OCI-LY1 (cell line): ENCODE measurements at regions not wholly inside any gene's neighbourhood (a gene's known extent, or its start where the extent isn't known, plus 50 kb on each side); places are given as distances from the start of the nearest gene placed in this dataset.

ENCODE experiments used
- H2AFZ ChIP-seq: fragments of 200-600 bp; sonication (generic), shearing (Covaris generic); 2 replicates; pipeline ENCODE4 v1.6.0; 2014; ENCODE audit warnings: antibody characterized with exemption, mild to moderate bottlenecking, low read length
- H3F3A ChIP-seq: fragments of 200-600 bp; sonication (generic), shearing (Covaris generic); 2 replicates; pipeline ENCODE4 v1.6.0; 2014; ENCODE audit warnings: mild to moderate bottlenecking, antibody characterized with exemption, low read length, moderate library complexity; ENCODE audit not compliant: insufficient read depth
- H3K27ac ChIP-seq: fragments of 200-600 bp; sonication (generic); 2 replicates; pipeline ENCODE4 v1.5.1; 2014; ENCODE audit warnings: low read length, mixed run types, mild to moderate bottlenecking, low read depth; ENCODE audit not compliant: poor library complexity, severe bottlenecking
- H3K27me3 ChIP-seq: fragments of 200-600 bp; sonication (generic); 2 replicates; pipeline ENCODE4 v1.6.0; 2014; ENCODE audit warnings: antibody characterized with exemption, mild to moderate bottlenecking, low read length, moderate library complexity; ENCODE audit not compliant: insufficient read depth
- H3K36me3 ChIP-seq: fragments of 200-600 bp; sonication (generic); 2 replicates; pipeline ENCODE4 v1.6.1; 2014; ENCODE audit warnings: mild to moderate bottlenecking, antibody characterized with exemption, low read length, moderate library complexity, mixed read lengths; ENCODE audit not compliant: insufficient read depth
- H3K4me1 ChIP-seq: fragments of 200-600 bp; sonication (generic); 2 replicates; pipeline ENCODE4 v1.5.1; 2014; ENCODE audit warnings: mild to moderate bottlenecking, low read length, moderate library complexity; ENCODE audit not compliant: insufficient read depth, severe bottlenecking
- H3K4me2 ChIP-seq: fragments of 200-600 bp; sonication (generic), shearing (Covaris generic); 2 replicates; pipeline ENCODE4 v1.6.1; 2014; ENCODE audit warnings: low read length
- H3K4me3 ChIP-seq: fragments of 200-600 bp; sonication (generic); 2 replicates; pipeline ENCODE4 v1.5.1; 2014; ENCODE audit warnings: low read length, low read depth, mild to moderate bottlenecking, mixed read lengths; ENCODE audit not compliant: poor library complexity, severe bottlenecking
- H3K79me2 ChIP-seq: fragments of 200-600 bp; shearing (Covaris generic); 2 replicates; pipeline ENCODE4 v1.6.1; 2016; ENCODE audit warnings: mixed run types, low read length, mixed read lengths; ENCODE audit not compliant: insufficient read depth
- H3K9ac ChIP-seq: fragments of 200-600 bp; sonication (generic), shearing (Covaris generic); 2 replicates; pipeline ENCODE4 v1.6.1; 2014; ENCODE audit warnings: mild to moderate bottlenecking, low read length, mixed read lengths
- H3K9me2 ChIP-seq: fragments of 200-600 bp; sonication (generic), shearing (Covaris generic); 2 replicates; pipeline ENCODE4 v1.6.1; 2014; ENCODE audit warnings: low read depth, mild to moderate bottlenecking, low read length, mixed read lengths
- H3K9me3 ChIP-seq: fragments of 200-600 bp; shearing (Covaris generic); 2 replicates; pipeline ENCODE4 v1.6.1; 2014; ENCODE audit warnings: low read length, mixed read lengths
- H4K20me1 ChIP-seq: fragments of 200-600 bp; sonication (generic), shearing (Covaris generic); 2 replicates; pipeline ENCODE4 v1.6.0; 2016; ENCODE audit warnings: mild to moderate bottlenecking, low read length; ENCODE audit not compliant: insufficient read depth
- EZH2 ChIP-seq: fragments of 200-600 bp; sonication (generic), shearing (Covaris generic); IDR thresholded peaks from 2 replicates; pipeline ENCODE4 v1.8.0; 2017; ENCODE audit warnings: borderline replicate concordance, mixed run types, mild to moderate bottlenecking, antibody characterized with exemption, low read length, moderate library complexity, mixed read lengths
- TF ChIP-seq, protein P1 (sequence below): fragments of 200-600 bp; sonication (generic), shearing (Covaris generic); IDR thresholded peaks from 2 replicates; pipeline ENCODE4 v1.5.1; 2017; ENCODE audit warnings: mild to moderate bottlenecking, antibody characterized with exemption, low read length, moderate library complexity, mixed read lengths

DNA sequence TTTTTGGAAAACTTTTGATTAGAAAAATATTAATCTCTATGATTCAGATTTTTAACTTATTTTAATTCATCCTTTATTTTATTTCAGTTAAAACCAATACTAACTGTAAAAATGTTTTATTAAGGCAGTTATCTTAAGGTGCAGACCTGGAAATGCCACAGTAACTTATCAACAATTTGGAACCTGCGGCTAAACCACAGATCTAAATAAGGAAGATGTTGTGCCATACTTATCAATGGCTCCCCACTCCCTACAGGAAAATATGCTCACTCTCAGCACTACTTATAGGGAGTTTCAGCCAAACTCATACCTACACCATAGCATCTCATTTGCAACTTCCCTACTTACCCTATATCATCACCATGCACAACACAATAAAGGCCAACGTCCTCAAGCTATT lies 226.9 kb upstream of the KYNU start:
- Histone ChIP-seq H3K4me3 (no peak overlapping the region), H3K27ac (no peak overlapping the region), H3K79me2 (no peaks in the 10 kb centered on the region), H3K9ac (no peak overlapping the region), H3K9me2 (no peaks in the 10 kb centered on the region), H3F3A (no peaks in the 10 kb centered on the region), H3K4me1 (no peaks in the 10 kb centered on the region), H4K20me1 (no peaks in the 10 kb centered on the region), H2AFZ (no peak overlapping the region), H3K36me3 (no peaks in the 10 kb centered on the region), H3K27me3 (no peaks in the 10 kb centered on the region), H3K4me2 (no peak overlapping the region), H3K9me3 (no peaks in the 10 kb centered on the region)
- no peak for TF ChIP-seq EZH2
- TF ChIP-seq, protein P1, sequence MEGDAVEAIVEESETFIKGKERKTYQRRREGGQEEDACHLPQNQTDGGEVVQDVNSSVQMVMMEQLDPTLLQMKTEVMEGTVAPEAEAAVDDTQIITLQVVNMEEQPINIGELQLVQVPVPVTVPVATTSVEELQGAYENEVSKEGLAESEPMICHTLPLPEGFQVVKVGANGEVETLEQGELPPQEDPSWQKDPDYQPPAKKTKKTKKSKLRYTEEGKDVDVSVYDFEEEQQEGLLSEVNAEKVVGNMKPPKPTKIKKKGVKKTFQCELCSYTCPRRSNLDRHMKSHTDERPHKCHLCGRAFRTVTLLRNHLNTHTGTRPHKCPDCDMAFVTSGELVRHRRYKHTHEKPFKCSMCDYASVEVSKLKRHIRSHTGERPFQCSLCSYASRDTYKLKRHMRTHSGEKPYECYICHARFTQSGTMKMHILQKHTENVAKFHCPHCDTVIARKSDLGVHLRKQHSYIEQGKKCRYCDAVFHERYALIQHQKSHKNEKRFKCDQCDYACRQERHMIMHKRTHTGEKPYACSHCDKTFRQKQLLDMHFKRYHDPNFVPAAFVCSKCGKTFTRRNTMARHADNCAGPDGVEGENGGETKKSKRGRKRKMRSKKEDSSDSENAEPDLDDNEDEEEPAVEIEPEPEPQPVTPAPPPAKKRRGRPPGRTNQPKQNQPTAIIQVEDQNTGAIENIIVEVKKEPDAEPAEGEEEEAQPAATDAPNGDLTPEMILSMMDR = no peak

DNA sequence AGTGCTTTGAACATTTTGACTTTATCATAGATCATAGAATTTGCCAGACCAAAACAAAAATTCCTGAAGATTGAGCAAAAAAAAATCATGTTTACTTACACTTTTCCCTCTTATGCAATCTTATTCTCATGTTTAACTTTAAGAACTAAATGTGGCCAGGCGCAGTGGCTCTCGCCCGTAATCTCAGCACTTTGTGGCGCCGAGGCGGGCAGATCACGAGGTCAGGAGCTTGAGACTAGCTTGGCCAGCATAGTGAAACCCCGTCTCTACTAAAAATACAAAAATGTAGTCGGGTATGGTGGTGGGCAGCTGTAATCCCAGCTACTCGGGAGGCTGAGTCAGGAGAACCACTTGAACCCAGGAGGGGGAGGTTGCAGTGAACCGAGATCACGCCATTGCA lies 227.9 kb upstream of the KYNU start:
- H3K4me2 ChIP-seq = no peak overlapping the region
- no peaks in the 10 kb centered on the region for H3K79me2 ChIP-seq
- no peak overlapping the region for H2AFZ ChIP-seq
- no peak overlapping the region for H3K27ac ChIP-seq
- no peaks in the 10 kb centered on the region for H4K20me1 ChIP-seq
- no peaks in the 10 kb centered on the region for H3K36me3 ChIP-seq
- TF ChIP-seq, protein P1 = no peak
- H3K9me3 ChIP-seq = no peaks in the 10 kb centered on the region
- no peak overlapping the region for H3K9ac ChIP-seq
- H3K27me3 ChIP-seq = no peaks in the 10 kb centered on the region
- H3K4me3 ChIP-seq = no peak overlapping the region
- no peaks in the 10 kb centered on the region for H3F3A ChIP-seq
- no peaks in the 10 kb centered on the region for H3K4me1 ChIP-seq
- no peaks in the 10 kb centered on the region for H3K9me2 ChIP-seq

DNA sequence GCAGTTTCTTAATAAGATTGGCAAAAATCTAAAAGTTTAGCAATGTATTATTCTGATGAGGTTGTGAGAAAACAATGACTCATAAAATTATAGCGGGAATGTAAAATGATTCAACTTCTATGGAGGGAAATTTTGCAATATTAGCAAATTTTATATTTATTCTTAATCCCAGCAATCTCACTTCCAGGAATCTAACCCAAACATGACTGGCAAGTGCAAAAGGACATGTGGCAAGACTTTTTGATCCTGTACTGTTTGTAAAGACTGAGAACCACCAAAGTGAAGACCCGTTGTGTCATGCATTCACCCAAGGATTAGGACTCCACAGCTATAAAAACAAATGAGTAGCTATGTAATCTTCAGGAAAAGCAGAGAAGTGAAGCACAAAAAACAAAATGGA lies 234.8 kb upstream of the KYNU start:
- Histone ChIP-seq H3K4me1 (no peaks in the 10 kb centered on the region), H4K20me1 (no peaks in the 10 kb centered on the region), H3K79me2 (no peaks in the 10 kb centered on the region), H3K27ac (no peak overlapping the region), H3K4me3 (no peak overlapping the region), H3K9ac (no peak overlapping the region), H3K9me2 (no peaks in the 10 kb centered on the region), H3K27me3 (no peaks in the 10 kb centered on the region), H3K36me3 (no peaks in the 10 kb centered on the region), H2AFZ (no peak overlapping the region), H3K4me2 (no peak overlapping the region), H3K9me3 (no peaks in the 10 kb centered on the region), H3F3A (no peaks in the 10 kb centered on the region)
- TF ChIP-seq EZH2 = no peak
- TF ChIP-seq, protein P1 = no peak
